Thymus (tissue), 11 donors: ENCODE measurements at regions not wholly inside any gene's neighbourhood (a gene's known extent, or its start where the extent isn't known, plus 50 kb on each side); places are given as distances from the start of the nearest gene placed in this dataset.

Source experiments
- DNase-seq, 9 donors: peaks; one replicate each; pipeline ENCODE4 v3.0.0-alpha.2; 2013; ENCODE audit warnings: low spot score in 9 of 9, low read depth in 6 of 9, missing footprints in 1 of 9
- H3K27ac ChIP-seq, 2 donors: one replicate each; pipeline ENCODE4 v1.5.1; 2013; ENCODE audit warnings: control low read depth in 1 of 2, low read depth in 1 of 2, low read length in 1 of 2, mild to moderate bottlenecking in 1 of 2, moderate library complexity in 1 of 2
- H3K27me3 ChIP-seq, 2 donors: one replicate each; pipeline ENCODE4 v1.5.1; 2013; ENCODE audit warnings: low read length in 1 of 2; ENCODE audit not compliant: control insufficient read depth in 2 of 2, insufficient read depth in 1 of 2
- H3K36me3 ChIP-seq, 2 donors: one replicate each; pipeline ENCODE4 v1.5.1; 2013; ENCODE audit warnings: low read length in 1 of 2, mild to moderate bottlenecking in 1 of 2, moderate library complexity in 1 of 2; ENCODE audit not compliant: control insufficient read depth in 2 of 2, insufficient read depth in 2 of 2
- H3K4me1 ChIP-seq, 2 donors: one replicate each; pipeline ENCODE4 v1.5.1; 2013; ENCODE audit warnings: low read length in 2 of 2; ENCODE audit not compliant: control insufficient read depth in 2 of 2, insufficient read depth in 2 of 2
- H3K4me3 ChIP-seq, 2 donors: one replicate each; pipeline ENCODE4 v1.5.1; 2013; ENCODE audit warnings: low read length in 2 of 2, control low read depth in 1 of 2, mild to moderate bottlenecking in 1 of 2
- H3K9me3 ChIP-seq, 2 donors: one replicate each; pipeline ENCODE4 v1.5.1; 2013; ENCODE audit warnings: low read length in 1 of 2, mild to moderate bottlenecking in 1 of 2; ENCODE audit not compliant: control insufficient read depth in 2 of 2, insufficient read depth in 1 of 2
- WGBS: extraction: QIAGEN DNeasy Blood & Tissue Kit; methylation state at CpG from one replicate; pipeline ENCODE4 v1.1.7; 2013; 5-methylcytosine and 5-hydroxymethylcytosine counted together
- donor health status: healthy.

- no peaks in the 10 kb centered on the region for H3K4me1 ChIP-seq
- H3K36me3 ChIP-seq, result no peaks in the 10 kb centered on the region
- H3K27ac ChIP-seq, result no peak overlapping the region
- no peaks in the 10 kb centered on the region for H3K27me3 ChIP-seq
- DNase-seq, result no peak
- peaks cover 0 to 4% of the 10 kb centered on the region in 2 donors for H3K9me3 ChIP-seq
- H3K4me3 ChIP-seq, result no peak overlapping the region
- 90% methylated on average over 4 of the region's 4 CpGs for WGBS
Observed at GRCh38 chr10:131638880-131639278, 261.9 kb upstream of the PPP2R2D start.

GRCh38 chr10:131640045-131640644, 260.7 kb upstream of the PPP2R2D start:
- no peak for DNase-seq

GRCh38 chr10:131641231-131641630, 259.6 kb upstream of the PPP2R2D start:
- Histone ChIP-seq H3K9me3 (peaks cover 0 to 4% of the 10 kb centered on the region in 2 donors), H3K27ac (no peak overlapping the region), H3K36me3 (no peaks in the 10 kb centered on the region), H3K4me1 (no peaks in the 10 kb centered on the region), H3K27me3 (no peaks in the 10 kb centered on the region), H3K4me3 (no peak overlapping the region)
- DNase-seq, result no peak
- 48% methylated on average over 4 of the region's 4 CpGs for WGBS

More at GRCh38 chr10:131640045-131640644, 260.7 kb upstream of the PPP2R2D start:
- H3K27me3 ChIP-seq, result no peaks in the 10 kb centered on the region
- no peaks in the 10 kb centered on the region for H3K4me1 ChIP-seq
- H3K9me3 ChIP-seq, result peaks cover 0 to 4% of the 10 kb centered on the region in 2 donors
- no peak overlapping the region for H3K27ac ChIP-seq
- no peak overlapping the region for H3K4me3 ChIP-seq
- 51% methylated on average over 2 of the region's 2 CpGs for WGBS
- no peaks in the 10 kb centered on the region for H3K36me3 ChIP-seq

- 76% methylated on average over 4 of the region's 4 CpGs for WGBS
- Histone ChIP-seq H3K4me3 (no peak overlapping the region), H3K27me3 (no peaks in the 10 kb centered on the region), H3K9me3 (peaks cover 0 to 4% of the 10 kb centered on the region in 2 donors), H3K27ac (no peak overlapping the region), H3K36me3 (no peaks in the 10 kb centered on the region), H3K4me1 (no peaks in the 10 kb centered on the region)
- DNase-seq, result no peak
Observed at GRCh38 chr10:131641898-131642297, 258.9 kb upstream of the PPP2R2D start.

- H3K36me3 ChIP-seq, result no peaks in the 10 kb centered on the region
- no peak overlapping the region for H3K4me3 ChIP-seq
- no peak overlapping the region for H3K27ac ChIP-seq
- H3K9me3 ChIP-seq, result peaks cover 0 to 4% of the 10 kb centered on the region in 2 donors
- no peaks in the 10 kb centered on the region for H3K4me1 ChIP-seq
- DNase-seq, result no peak
- no peaks in the 10 kb centered on the region for H3K27me3 ChIP-seq
- 74% methylated on average over 4 of the region's 4 CpGs for WGBS
Observed at GRCh38 chr10:131642966-131643365, 257.8 kb upstream of the PPP2R2D start.

GRCh38 chr10:131644289-131644688, 256.5 kb upstream of the PPP2R2D start:
- H3K4me3 ChIP-seq, result no peak overlapping the region
- no peak overlapping the region for H3K27ac ChIP-seq
- WGBS, result 64% methylated on average over 14 of the region's 14 CpGs
- H3K4me1 ChIP-seq, result no peaks in the 10 kb centered on the region
- no peak for DNase-seq
- H3K36me3 ChIP-seq, result no peaks in the 10 kb centered on the region
- peaks cover 0 to 4% of the 10 kb centered on the region in 2 donors for H3K9me3 ChIP-seq
- H3K27me3 ChIP-seq, result no peaks in the 10 kb centered on the region

- Histone ChIP-seq H3K4me3 (no peak overlapping the region), H3K36me3 (no peaks in the 10 kb centered on the region), H3K9me3 (peaks cover 0 to 4% of the 10 kb centered on the region in 2 donors), H3K4me1 (no peaks in the 10 kb centered on the region), H3K27ac (no peak overlapping the region), H3K27me3 (no peaks in the 10 kb centered on the region)
- DNase-seq, result no peak
- WGBS, result 92% methylated on average over 12 of the region's 12 CpGs
Observed at GRCh38 chr10:131644864-131645658, 255.7 kb upstream of the PPP2R2D start.

GRCh38 chr10:131645756-131646155, 255.1 kb upstream of the PPP2R2D start:
- no peak overlapping the region for H3K27ac ChIP-seq
- H3K4me3 ChIP-seq, result no peak overlapping the region
- WGBS, result 90% methylated on average over 10 of the region's 10 CpGs
- H3K4me1 ChIP-seq, result no peaks in the 10 kb centered on the region
- peaks cover 0 to 4% of the 10 kb centered on the region in 2 donors for H3K27me3 ChIP-seq
- DNase-seq, result no peak
- peaks cover 0 to 4% of the 10 kb centered on the region in 2 donors for H3K9me3 ChIP-seq
- no peaks in the 10 kb centered on the region for H3K36me3 ChIP-seq
